Breast epithelium (tissue), 4 donors: ENCODE measurements at regions not wholly inside any gene's neighbourhood (a gene's known extent, or its start where the extent isn't known, plus 50 kb on each side); places are given as distances from the start of the nearest gene placed in this dataset.

Experiments used
- DNase-seq, 2 donors: peaks; one replicate each; pipeline ENCODE4 v3.0.0-alpha.2; 2019; ENCODE audit warnings: low spot score in 2 of 2
- H3K27ac ChIP-seq, 2 donors: fragments of 200-600 bp; sonication (generic) in 1 of 2; one replicate each; pipeline ENCODE4 v1.5.1; 2016 to 2019; ENCODE audit warnings: mild to moderate bottlenecking in 1 of 2
- H3K27me3 ChIP-seq, 2 donors: fragments of 200-600 bp; sonication (generic) in 1 of 2; one replicate each; pipeline versions ENCODE4 v1.5.1 to v1.6.0; 2017 to 2019; ENCODE audit warnings: control low read depth in 1 of 2, mild to moderate bottlenecking in 1 of 2
- H3K36me3 ChIP-seq: fragments of 200-600 bp; one replicate; pipeline ENCODE4 v1.5.1; 2019
- H3K4me1 ChIP-seq, 2 donors: fragments of 200-600 bp; sonication (generic); one replicate each; pipeline ENCODE4 v1.5.1; 2016 to 2019; ENCODE audit warnings: control low read depth in 1 of 2
- H3K4me3 ChIP-seq, 3 donors: fragments of 200-600 bp; sonication (generic); 1 replicate in 2 of 3; 2 replicates in 1 of 3; pipeline ENCODE4 v1.5.1; 2016 to 2019; ENCODE audit warnings: mild to moderate bottlenecking in 3 of 3, moderate library complexity in 2 of 3
- H3K9me3 ChIP-seq, 2 donors: fragments of 200-600 bp; sonication (generic) in 1 of 2; one replicate each; pipeline ENCODE4 v1.5.1; 2016 to 2019; ENCODE audit warnings: control low read depth in 1 of 2
- POLR2A ChIP-seq: fragments of 450-650 bp; IDR thresholded peaks from one replicate; pipeline ENCODE4 v1.6.1; 2016; ENCODE audit warnings: antibody characterized with exemption, mild to moderate bottlenecking, moderate library complexity
- POLR2AphosphoS5 ChIP-seq, 3 donors: sonication (generic); formaldehyde crosslinking; IDR thresholded peaks; one replicate each; pipeline ENCODE4 v1.6.1; 2017; ENCODE audit warnings: antibody characterized with exemption in 3 of 3
- intact Hi-C: fragments of 100-400 bp; cut with DNase I; formaldehyde crosslinking; loops from one replicate; pipeline ENCODE4 v1.15.1; 2023; ENCODE audit warnings: low total_unique reads
- TF ChIP-seq, protein P1 (sequence below), 3 donors: fragments of 450-650 bp; IDR thresholded peaks; one replicate each; pipeline ENCODE4 v1.5.1; 2016 to 2017; ENCODE audit warnings: antibody characterized with exemption in 3 of 3, mild to moderate bottlenecking in 3 of 3, moderate library complexity in 3 of 3

DNA sequence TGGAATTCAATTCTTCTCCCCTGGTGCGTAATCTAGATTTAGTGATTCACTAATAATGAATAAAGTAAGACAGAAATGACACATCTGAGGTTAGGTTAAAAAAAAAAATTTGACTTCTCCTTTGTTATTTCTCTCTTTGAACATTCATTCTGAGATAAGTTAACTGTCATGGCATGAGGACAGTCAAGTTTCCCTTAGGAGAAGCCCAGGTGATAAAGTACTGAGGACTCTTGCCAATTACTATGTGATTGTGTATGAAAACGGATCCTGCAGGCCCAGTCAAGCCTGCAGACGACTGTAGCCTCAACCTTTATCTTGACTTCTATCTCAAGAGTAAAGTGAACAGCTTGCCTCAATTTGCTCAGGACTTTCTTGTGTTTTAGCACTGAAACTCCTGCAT lies 293.2 kb downstream of the PRR32 start:
- no peak overlapping the region for H3K4me3 ChIP-seq
- no peaks in the 10 kb centered on the region for H3K4me1 ChIP-seq
- H3K27ac ChIP-seq: no peak overlapping the region
- peaks cover 6 to 30% of the 10 kb centered on the region in 2 donors for H3K9me3 ChIP-seq
- no peaks in the 10 kb centered on the region for H3K36me3 ChIP-seq
- H3K27me3 ChIP-seq: no peaks in the 10 kb centered on the region
- intact Hi-C loops: no loop called here
- DNase-seq: no peak
- TF ChIP-seq, protein P1, sequence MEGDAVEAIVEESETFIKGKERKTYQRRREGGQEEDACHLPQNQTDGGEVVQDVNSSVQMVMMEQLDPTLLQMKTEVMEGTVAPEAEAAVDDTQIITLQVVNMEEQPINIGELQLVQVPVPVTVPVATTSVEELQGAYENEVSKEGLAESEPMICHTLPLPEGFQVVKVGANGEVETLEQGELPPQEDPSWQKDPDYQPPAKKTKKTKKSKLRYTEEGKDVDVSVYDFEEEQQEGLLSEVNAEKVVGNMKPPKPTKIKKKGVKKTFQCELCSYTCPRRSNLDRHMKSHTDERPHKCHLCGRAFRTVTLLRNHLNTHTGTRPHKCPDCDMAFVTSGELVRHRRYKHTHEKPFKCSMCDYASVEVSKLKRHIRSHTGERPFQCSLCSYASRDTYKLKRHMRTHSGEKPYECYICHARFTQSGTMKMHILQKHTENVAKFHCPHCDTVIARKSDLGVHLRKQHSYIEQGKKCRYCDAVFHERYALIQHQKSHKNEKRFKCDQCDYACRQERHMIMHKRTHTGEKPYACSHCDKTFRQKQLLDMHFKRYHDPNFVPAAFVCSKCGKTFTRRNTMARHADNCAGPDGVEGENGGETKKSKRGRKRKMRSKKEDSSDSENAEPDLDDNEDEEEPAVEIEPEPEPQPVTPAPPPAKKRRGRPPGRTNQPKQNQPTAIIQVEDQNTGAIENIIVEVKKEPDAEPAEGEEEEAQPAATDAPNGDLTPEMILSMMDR (IDR thresholded peaks at IDR 0.05): no peak
- no peak for TF ChIP-seq POLR2AphosphoS5 (IDR thresholded peaks at IDR 0.05)
- TF ChIP-seq POLR2A: no peak

DNA sequence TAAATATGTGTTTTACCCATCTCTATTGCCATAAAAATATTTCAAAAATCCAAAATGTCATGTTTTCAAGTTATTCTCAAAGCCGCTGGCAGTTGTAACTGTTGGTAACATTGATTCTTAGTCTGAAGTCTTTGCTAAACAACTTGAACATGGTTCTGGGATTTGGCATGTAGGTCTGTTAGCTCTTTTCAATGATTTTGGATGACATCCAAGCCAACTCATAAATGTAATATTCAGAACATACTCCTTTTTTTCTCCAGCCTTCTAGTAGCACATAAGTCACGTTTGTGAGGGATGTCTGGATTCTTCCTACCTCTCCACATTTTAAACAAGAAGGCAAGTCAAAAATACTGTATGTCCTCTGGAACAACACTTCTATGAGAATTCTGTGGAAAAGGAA lies 305.3 kb downstream of the PRR32 start:
- H3K9me3 ChIP-seq: no peaks in the 10 kb centered on the region
- H3K36me3 ChIP-seq: no peaks in the 10 kb centered on the region
- no peak for DNase-seq
- no peaks in the 10 kb centered on the region for H3K4me1 ChIP-seq
- TF ChIP-seq, protein P1 (IDR thresholded peaks at IDR 0.05): no peak
- no peak for TF ChIP-seq POLR2A
- TF ChIP-seq POLR2AphosphoS5 (IDR thresholded peaks at IDR 0.05): no peak
- H3K27me3 ChIP-seq: no peaks in the 10 kb centered on the region
- intact Hi-C loops: no loop called here
- no peak overlapping the region for H3K27ac ChIP-seq
- no peak overlapping the region for H3K4me3 ChIP-seq

DNA sequence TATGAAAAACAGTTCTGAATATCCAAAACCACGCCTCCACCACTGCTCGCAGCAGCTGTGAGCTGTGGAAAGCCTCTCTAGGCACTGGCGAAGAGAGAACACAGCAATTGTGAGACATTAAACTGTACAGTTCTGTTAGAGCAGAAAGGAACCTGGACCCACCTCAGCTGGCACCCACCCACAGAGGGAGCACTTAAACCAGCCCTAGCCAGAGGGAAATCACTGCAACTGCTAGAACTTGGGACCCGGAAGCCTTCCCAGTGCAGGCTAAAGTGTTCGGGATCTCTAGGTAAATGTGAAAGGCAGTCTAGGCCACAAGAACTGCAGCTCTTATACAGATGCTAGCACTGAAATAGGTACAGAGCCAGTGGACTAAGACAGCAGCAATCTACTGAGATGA lies 308.8 kb downstream of the PRR32 start:
- no peak for DNase-seq
- H3K27me3 ChIP-seq: no peaks in the 10 kb centered on the region
- no peaks in the 10 kb centered on the region for H3K36me3 ChIP-seq
- H3K4me1 ChIP-seq: no peaks in the 10 kb centered on the region
- TF ChIP-seq, protein P1 (IDR thresholded peaks at IDR 0.05): no peak
- TF ChIP-seq POLR2A: no peak
- H3K27ac ChIP-seq: no peak overlapping the region
- intact Hi-C loops: no loop called here
- no peaks in the 10 kb centered on the region for H3K9me3 ChIP-seq
- H3K4me3 ChIP-seq: no peak overlapping the region

DNA sequence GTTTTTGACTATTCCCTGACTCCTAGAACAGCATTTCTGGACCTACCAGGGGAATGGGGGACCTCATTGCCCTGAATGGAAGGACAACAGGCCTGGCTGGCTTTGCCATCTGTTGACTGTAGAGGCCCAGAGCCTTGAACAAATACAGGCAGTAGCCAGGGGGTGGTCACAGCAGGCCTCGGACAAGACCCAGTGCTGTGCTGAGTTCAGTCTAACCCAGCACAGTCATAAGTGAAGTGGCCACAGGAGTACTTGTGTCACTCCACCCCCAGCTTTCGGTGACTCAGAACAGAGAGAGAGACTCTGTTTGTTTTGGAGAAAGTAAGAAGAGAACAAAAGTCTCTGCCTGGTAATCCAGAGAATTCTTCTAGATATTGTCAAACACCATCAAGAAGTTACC lies 310.0 kb downstream of the PRR32 start:
- Histone ChIP-seq H3K4me1 (no peaks in the 10 kb centered on the region), H3K9me3 (no peaks in the 10 kb centered on the region), H3K27ac (no peak overlapping the region), H3K4me3 (no peak overlapping the region), H3K36me3 (no peaks in the 10 kb centered on the region), H3K27me3 (no peaks in the 10 kb centered on the region)
- intact Hi-C loops: no loop called here
- DNase-seq: no peak
- TF ChIP-seq POLR2AphosphoS5 (IDR thresholded peaks at IDR 0.05): no peak
- TF ChIP-seq, protein P1 (IDR thresholded peaks at IDR 0.05): no peak
- no peak for TF ChIP-seq POLR2A

DNA sequence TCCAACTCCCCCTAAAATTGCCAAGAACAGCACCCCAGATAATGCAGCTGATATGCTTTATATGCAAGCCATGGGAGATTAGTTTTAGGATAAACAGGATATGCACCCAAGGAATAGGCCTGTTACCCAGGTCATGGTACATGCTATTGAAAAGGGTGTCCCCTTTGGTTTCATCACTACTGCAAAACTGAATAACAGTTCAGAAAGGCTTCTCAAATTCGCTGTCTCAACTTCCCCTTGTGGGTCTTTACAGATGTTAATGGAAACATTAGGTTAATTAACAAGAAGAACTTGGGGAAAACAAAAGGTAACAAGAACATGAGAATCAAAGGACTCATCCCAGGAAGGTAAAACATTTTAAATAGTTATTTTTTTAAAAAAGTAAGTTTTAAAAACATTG lies 318.7 kb downstream of the PRR32 start:
- intact Hi-C loops: no loop called here
- H3K9me3 ChIP-seq: no peaks in the 10 kb centered on the region
- no peaks in the 10 kb centered on the region for H3K27me3 ChIP-seq
- H3K27ac ChIP-seq: no peak overlapping the region
- H3K36me3 ChIP-seq: no peaks in the 10 kb centered on the region
- no peak for TF ChIP-seq POLR2AphosphoS5 (IDR thresholded peaks at IDR 0.05)
- TF ChIP-seq, protein P1 (IDR thresholded peaks at IDR 0.05): no peak
- no peak for TF ChIP-seq POLR2A
- H3K4me1 ChIP-seq: no peaks in the 10 kb centered on the region
- DNase-seq: no peak
- no peak overlapping the region for H3K4me3 ChIP-seq
